ENCODE measurements at regions not wholly inside any gene's neighbourhood (a gene's known extent, or its start where the extent isn't known, plus 50 kb on each side); places are given as distances from the start of the nearest gene placed in this dataset.

DNA sequence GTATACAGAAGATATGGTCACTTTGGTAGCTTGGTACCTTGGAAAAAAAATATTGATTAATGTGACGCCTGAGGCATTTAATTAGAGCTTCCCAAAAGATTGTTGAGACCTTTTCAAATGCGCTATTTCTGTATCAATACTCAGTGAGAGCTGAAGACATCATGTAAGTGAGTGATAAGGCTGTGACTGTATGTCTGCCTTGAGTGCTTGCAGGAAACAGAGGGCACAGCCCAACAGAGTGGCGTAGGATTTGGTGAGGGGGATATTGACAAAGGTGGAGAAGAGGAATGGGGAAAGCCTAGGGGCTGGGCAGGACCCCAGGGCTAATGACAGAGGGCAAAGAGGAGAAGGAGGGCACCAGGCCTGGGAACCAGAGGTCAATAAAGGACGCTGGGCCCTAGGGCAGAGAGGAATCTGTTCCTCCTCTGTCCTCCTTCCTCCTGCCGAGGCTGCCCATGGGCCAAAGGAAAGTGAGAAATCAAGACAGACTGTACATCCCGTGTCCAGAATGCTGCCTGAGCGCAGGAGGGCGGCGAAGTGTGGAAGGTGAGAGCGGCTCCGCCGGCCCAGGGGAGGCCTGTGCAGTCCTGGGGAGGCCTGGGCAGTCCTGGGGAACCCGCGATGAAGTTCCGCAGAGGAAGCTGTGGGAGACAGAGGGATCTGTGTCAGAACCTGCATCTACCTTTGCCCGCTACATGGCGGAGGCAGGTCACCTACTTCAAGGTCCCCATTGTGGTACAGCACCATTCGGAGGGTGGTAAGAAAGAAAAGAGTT, 228.6 kb upstream of the PIEZO2 start:
- TF ChIP-seq CTCF (IDR thresholded peaks at IDR 0.05) (no peak), ZFX (IDR thresholded peaks at IDR 0.05; ENCODE audit: borderline replicate concordance) (no peak)

Data from 22Rv1 (cell line).